22Rv1 (cell line): ENCODE measurements at regions not wholly inside any gene's neighbourhood (a gene's known extent, or its start where the extent isn't known, plus 50 kb on each side); places are given as distances from the start of the nearest gene placed in this dataset.

Experiments
- ZFX ChIP-seq: fragments of 450-650 bp; IDR thresholded peaks from 2 replicates; pipeline ENCODE4 v1.6.1; 2017; ENCODE audit warnings: antibody characterized with exemption, borderline replicate concordance
- TF ChIP-seq, protein P1 (sequence below): fragments of 450-650 bp; IDR thresholded peaks from 2 replicates; pipeline ENCODE4 v1.5.1; 2017; ENCODE audit warnings: mild to moderate bottlenecking

DNA sequence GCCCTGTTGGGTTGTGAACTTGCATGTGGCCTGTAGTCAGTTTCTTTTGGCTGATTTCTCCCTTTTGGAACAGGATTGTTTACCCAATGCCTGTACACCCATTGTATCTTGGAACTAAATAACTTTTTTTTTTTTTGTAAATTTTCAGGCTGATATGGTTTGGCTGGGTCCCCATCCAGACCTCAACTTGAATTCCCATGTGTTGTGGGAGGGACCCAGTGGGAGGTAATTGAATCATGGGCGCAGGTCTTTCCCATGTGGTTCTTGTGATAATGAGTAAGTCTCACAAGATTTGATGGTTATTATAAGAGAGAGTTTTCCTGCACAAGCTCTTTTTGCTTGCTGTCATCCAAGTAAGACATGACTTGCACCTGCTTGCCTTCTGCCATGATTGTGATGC lies 253.8 kb upstream of the GBE1 start:
- TF ChIP-seq, protein P1, sequence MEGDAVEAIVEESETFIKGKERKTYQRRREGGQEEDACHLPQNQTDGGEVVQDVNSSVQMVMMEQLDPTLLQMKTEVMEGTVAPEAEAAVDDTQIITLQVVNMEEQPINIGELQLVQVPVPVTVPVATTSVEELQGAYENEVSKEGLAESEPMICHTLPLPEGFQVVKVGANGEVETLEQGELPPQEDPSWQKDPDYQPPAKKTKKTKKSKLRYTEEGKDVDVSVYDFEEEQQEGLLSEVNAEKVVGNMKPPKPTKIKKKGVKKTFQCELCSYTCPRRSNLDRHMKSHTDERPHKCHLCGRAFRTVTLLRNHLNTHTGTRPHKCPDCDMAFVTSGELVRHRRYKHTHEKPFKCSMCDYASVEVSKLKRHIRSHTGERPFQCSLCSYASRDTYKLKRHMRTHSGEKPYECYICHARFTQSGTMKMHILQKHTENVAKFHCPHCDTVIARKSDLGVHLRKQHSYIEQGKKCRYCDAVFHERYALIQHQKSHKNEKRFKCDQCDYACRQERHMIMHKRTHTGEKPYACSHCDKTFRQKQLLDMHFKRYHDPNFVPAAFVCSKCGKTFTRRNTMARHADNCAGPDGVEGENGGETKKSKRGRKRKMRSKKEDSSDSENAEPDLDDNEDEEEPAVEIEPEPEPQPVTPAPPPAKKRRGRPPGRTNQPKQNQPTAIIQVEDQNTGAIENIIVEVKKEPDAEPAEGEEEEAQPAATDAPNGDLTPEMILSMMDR: no peak
- TF ChIP-seq ZFX: no peak
